ENCODE measurements at regions not wholly inside any gene's neighbourhood (a gene's known extent, or its start where the extent isn't known, plus 50 kb on each side); places are given as distances from the start of the nearest gene placed in this dataset.
"Not testable (repeated sequence)": the region's sequence is repeated elsewhere in the genome, so short reads cannot be mapped to it uniquely, and the experiment has no call there.

DNA sequence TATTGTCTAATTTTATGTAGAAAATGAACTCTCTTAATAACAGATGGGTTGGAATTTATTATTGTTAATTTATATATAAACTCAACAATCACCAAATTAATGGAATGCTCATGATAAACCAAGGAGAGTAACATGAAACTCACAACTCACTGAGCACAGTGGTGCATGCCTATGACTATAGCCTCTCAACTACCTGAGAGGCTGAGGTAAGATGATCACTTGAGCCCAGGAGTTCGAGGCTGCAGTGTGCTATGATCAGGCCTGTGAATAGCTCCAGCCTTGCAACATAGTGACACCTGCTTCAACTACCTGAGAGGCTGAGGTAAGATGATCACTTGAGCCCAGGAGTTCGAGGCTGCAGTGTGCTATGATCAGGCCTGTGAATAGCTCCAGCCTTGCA lies 848.6 kb downstream of the DIPK2A start:
- not testable (repeated sequence) for DNase-seq (ENCODE audit: low read depth in 2 of 2)

DNA sequence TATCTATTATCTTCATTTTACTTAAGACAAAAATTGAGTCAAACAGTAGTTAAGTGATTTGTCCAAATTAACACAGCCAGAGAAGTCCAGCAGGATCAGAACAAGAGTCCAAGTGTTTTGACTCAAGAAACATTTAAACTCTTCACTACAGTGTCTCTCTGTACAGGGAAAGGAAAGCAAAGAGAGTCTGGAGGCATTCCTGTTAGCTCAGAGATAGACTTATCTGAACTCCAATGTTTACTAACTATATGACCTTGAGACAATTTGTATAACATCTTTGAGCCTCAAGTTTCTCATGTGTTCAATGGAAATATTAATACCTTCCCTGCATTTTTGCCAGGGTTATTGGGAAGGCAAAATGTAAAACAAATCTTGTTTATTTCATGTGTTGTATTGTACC lies 849.1 kb downstream of the DIPK2A start:
- DNase-seq (ENCODE audit: low read depth in 2 of 2), result no peak

DNA sequence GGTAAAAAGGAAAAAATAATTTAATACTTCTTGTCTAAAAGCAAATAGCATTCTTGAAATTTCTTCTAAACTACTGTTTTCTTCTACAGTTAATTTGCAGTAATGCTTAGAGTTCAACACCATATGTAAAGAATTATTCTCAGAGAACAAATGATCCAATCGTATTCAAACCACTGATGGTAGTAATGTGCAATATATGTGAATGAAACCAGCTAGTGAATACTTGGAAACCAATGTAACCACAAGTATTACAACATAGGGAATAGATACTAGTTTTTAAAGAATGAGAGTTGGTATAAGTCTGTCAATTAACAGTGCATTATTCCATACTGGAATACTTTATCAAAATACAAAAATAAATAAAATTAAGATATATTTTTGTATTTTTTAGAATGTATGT lies 850.0 kb downstream of the DIPK2A start:
- DNase-seq (ENCODE audit: low read depth in 2 of 2), result no peak

DNA sequence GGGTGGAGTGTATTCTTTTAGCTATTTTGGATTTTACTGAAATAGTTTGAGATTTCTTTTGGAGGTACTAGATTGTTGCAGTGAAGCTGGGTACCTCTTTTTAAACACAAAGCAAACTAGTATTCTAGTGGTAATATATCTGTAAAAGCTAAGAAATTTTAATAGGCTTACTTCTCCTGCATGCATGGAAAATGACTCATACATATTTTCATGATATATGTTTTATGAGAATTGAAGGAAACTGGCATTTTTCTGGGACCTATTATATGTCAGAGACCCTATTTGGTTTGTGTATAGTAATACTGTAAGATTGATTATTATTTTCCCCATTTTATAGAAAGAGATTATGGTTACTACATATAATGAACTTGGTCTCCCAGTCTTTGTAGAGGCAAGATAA lies 851.0 kb downstream of the DIPK2A start:
- DNase-seq (ENCODE audit: low read depth in 2 of 2), result no peak

DNA sequence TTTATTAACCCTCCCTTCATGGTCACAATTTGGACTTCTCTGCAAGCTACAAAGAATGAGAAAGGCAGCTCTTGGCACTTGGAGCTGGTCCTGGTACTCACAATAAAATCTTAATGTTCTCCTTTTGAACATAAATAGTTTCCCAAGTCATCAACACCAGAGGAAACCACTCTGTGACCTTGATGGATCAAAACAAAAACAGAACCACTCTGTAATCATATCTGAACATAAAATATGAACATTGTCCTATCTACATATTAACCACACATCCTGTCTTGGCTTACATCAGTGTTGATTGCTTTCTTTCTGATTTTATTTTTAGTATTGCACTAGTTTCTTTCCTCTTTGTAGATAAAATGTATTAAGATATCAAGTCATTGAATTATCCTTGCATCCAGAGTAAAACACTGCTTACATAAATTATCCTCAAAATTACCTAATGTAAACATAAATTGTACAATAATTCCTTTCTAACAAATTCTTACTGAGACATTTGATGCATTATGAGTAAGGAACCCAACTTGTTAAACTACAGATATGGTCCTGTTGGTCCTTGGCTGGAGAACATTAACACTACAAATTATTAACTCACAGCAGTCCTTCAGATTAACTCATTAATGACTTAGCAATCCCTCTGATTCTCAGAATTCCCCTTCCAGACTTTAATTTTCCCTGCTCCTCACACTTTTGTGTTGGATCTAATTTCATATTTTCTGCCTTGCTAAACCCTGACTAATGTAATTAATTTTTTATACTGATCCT lies 860.5 kb downstream of the DIPK2A start:
- DNase-seq (ENCODE audit: low read depth in 2 of 2), result no peak

DNA sequence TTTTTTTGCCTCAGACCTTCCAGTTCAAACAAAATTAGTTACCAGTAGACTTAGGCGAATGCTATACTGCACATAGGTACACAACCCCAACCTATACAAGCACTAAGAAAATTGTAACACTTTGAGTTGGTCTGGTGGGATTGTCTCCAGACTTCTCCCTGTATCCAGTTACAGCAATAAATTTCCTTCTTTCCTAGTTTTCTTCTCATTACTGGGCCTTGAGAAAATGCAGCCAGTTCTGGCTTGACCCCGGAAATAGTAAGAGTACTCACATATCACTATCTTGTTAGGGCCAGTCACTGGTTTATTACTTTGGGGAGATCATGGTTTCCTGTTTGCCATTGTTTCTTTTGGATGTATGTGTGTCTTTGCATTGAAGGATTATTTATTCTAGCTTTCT lies 868.4 kb downstream of the DIPK2A start:
- DNase-seq (ENCODE audit: low read depth in 2 of 2), result no peak

DNA sequence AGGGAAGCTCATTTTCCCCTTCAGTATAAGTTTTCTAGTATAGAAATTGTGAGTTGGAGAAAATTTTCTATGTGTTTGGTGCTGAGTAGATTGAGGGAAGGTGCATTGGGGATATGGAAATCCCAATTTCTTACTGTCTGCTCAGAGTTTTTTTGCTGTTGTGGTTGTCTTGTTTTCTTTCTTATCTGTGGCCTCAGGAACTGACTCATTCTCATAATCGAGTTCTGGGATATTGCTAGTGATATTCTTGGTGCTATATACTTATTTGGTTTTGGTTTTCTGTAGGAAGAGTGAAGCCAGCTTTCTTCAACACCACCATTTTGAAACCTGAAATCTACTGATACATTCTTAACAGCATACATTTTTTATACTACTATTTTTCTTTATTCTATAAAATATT lies 869.2 kb downstream of the DIPK2A start:
- DNase-seq (ENCODE audit: low read depth in 2 of 2), result no peak

DNA sequence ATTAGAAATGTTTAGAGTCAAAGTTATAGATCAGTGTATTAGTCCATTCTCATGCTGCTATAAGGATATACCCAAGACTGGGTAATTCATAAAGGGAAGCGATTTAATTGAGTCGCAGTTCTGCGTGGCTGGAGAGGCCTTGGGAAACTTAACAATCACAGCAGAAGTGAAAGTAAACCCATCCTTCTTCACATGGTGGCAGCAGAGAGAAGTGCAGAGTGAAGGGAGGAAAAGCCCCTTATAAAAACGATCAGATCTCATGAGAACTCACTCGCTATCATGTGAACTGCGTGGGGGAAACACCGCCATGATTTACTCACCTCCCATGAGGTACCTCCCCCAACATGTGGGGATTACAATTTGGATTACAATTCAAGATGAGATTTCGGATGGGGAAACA lies 871.5 kb downstream of the DIPK2A start:
- DNase-seq (ENCODE audit: low read depth in 2 of 2), result no peak

DNA sequence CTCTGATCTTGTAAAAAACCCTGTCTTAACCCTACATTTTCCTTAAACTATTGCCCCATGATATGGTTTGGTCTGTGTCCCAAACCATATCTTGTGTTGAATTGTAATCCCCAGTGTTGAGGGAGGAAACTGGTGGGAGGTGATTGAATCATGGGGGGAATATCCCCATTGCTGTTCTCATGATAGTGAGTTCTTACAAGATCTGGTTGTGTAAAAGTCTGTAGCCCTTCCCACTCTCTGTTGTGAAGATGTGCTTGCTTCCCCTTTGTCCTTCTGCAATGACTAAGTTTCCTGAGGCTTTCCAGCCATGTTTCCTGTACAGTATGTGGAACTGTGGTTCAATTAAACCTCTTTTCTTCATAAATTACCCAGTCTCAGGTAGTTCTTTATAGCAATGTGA lies 881.4 kb downstream of the DIPK2A start:
- no peak for DNase-seq (ENCODE audit: low read depth in 2 of 2)

DNA sequence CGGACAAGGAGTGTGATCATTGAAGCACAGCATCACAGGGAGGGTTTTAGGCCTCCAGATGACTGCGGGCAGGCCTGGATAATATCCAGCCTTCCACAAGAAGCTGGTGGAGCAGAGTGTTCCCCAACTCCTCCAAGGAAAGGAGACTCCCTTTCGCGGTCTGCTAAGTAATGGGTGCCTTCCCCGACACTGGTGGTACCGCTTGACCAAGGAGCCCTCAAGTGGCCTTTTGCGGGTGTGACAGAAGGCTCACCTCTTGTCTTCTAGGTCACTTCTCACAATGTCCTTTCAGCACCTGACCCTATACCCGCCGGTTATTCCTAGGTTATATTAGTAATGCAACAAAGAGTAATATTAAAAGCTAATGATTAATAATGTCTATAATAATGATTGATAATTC lies 882.4 kb downstream of the DIPK2A start:
- DNase-seq (ENCODE audit: low read depth in 2 of 2), result not testable (repeated sequence)

DNA sequence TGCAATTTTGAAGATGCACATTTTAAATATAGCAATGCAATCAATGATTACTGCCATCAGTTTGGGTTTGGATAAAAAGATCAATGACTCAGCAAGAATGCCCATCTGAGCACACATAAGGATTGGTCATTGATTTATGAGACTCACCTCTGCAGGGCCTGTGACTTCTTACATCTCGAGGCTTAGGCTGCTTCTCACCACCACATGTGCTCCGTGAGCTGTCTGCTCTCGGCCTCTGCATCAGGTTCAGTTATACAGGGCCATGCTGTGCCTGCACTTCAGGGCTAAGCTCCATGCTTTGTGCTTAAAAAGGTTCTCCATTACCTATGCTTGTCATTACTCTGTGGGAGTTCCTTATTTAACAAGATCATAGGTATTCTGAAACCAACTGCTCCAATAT lies 887.5 kb downstream of the DIPK2A start:
- DNase-seq (ENCODE audit: low read depth in 2 of 2), result no peak

DNA sequence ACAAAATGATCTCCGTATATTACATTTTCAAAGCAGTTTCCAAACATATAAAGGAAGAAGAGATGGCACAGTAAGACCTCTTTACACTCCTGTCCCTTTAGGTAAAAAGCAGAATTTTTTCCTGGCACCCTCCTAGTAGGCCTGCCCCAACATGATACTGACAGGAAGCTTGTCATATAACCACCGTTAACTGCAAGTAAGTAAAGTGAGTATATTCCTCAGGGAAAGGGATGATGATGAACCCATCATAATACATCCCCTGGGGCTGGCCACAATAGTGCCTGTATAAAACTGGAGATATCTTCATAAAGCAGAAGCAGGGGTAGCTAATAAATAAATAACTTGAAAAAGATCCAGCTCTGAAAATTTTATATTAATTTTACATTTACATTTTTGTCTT lies 893.0 kb downstream of the DIPK2A start:
- no peak for DNase-seq (ENCODE audit: low read depth in 2 of 2)

DNA sequence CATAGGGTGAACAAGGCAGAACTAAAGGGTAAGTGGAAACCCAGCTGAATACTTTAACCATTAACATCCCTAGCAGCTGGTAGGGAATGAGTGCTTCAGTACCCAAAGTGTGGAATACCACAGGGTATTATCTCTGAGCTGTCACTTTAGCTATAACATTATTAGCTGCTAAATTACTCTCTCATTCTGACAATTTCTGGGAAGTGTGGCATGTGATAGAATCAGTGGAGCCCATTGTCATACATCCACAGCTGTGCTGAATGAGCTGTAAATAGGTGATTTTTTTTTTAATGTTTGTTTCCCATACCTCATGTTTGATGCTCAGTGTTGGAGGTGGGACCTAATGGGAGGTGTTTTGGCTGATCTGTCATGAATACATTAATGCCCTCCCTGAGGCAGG lies 894.3 kb downstream of the DIPK2A start:
- no peak for DNase-seq (ENCODE audit: low read depth in 2 of 2)

DNA sequence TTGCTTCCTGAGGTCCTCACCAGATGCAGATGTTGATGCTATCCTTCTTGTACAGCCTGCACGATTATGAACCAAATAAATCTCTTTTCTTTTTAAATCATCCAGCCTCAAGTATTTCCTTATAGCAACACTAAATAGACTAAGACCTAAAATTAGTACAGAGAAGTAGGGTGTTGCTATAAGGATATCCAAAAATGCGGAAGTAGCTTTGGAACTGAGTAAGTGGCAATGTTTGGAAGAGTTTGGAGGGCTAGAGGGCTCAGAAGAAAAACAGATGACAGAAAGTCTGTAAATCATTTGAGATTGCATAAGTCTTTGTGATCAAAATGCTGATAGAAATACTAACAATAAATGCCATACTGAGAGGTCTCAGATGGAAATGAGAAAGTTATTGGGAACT lies 894.9 kb downstream of the DIPK2A start:
- no peak for DNase-seq (ENCODE audit: low read depth in 2 of 2)

DNA sequence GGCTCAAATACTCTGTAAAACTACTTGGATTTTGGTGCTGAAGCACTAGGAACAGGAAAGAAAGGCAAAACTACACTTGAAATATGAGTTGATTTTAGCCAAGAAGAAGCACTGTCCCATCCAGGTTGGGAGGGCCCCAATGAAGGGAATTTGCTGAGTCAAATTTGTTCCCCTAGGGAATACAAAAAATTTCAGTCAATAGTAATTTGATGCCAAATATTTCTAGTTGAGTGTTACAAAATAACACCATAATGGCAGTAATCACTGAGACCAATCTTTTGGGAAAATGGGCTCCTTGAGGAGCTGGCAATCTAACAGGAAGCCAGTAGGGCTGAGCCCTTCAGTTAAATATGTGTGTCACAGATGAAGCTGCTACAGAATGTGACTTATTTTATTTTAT lies 896.9 kb downstream of the DIPK2A start:
- DNase-seq (ENCODE audit: low read depth in 2 of 2), result no peak

DNA sequence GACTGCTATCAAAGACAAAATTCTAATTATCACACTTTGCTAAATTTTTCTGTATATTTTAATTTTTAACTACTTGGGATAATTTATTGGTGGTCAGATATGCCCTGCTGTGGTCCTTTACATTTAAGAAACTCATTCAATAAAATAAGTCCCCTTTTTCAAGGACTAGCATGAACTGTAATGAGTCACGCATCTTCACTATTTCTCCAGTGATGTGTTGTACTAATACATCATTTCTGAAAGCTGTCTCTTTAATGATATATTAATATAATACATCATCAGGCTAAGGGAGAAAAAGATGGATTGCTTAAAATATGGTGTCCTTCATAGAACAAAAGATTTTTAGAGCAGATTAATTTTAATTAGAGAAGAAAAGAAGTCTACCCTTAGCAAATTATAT lies 901.4 kb downstream of the DIPK2A start:
- no peak for DNase-seq (ENCODE audit: low read depth in 2 of 2)

DNA sequence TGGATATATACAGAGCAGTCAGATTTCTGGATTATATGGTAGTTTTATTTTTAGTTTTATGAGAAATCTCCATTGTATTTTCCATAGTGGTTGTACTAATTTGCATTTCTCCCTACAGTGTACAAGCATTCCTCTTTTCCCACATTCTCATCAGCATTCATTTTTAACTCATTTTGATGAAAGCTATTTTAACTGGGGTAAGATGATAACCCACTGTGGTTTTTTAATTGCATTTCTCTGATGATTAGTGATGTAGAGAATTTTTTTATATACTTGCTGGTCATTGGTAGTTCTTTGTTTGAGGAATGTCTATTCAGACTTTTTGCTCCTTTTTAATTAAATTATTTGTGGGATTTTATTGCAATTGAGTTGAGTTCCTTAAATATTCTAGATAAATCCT lies 903.6 kb downstream of the DIPK2A start:
- DNase-seq (ENCODE audit: low read depth in 2 of 2), result no peak

DNA sequence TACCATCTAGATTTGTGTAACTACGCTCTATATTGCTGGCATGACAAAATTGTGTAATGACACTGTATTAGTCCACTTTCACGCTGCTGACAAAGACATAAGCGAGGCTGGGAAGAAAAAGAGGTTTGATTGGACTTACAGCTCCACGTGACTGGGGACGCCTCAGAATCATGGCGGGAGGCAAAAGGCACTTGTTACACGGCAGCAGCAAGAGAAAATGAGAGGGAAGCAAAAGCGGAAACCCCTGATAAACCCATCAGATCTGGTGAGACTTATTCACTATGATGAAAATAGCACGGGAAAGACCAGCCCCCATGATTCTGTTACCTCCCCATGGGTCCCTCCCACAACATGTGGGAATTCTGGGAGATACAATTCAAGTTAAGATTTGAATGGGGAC lies 905.7 kb downstream of the DIPK2A start:
- DNase-seq (ENCODE audit: low read depth in 2 of 2), result no peak

DNA sequence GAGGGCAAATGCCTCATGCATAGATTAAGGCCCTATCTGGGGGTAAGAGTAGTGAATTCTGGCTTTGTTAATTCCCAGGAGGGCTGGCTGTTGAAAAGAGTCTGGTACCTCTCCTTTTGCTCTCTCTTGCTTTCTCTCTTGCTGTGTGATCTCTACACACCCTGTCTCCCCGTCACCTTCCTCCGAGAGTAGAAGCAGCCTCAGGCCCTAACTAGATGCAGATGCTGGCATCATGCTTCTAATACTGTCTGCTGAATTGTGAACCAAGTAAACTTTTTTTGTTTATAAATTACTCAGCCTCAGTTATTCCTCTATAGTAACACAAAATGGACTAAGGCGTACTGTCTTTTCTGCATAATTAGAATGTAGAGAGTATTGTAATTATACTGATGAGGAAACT lies 908.1 kb downstream of the DIPK2A start:
- no peak for DNase-seq (ENCODE audit: low read depth in 2 of 2)

DNA sequence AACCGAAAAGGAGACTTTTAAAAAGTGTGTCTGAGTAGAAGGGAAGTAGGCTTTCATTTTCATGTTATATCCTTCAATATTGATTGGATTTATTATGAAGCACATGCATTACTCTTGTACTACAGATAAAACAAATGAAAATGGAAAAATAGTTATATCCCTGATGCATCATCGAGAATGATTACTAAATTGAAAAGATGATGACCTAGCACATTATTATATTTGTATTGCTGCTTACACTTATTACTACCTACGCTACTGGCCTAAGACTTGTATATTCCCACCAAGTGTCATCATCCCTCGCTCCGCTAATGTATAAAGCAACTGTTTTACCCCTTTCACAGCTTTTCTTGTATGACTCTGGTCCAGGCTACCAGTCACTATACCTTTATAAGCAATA lies 922.4 kb downstream of the DIPK2A start:
- DNase-seq (ENCODE audit: low read depth in 2 of 2), result no peak

DNA sequence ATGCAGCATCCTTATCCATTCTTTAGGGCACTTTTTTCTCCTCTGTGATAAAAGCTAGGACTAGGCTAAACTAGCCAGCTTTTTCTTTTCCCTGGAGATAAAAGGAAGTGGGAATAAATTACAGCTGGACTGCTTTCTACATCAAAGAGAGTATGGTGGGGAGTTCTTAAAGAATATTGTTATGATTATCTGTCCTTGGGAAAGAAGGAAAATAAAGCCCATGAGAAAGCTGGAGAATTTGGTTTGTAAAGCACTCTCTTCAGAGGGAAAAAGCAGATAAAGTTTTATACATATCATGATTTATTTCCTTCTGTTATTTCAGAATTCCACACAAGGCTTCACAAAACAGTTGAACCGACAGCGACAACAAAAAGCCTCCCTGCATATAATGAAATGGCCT lies 923.0 kb downstream of the DIPK2A start:
- no peak for DNase-seq (ENCODE audit: low read depth in 2 of 2)

DNA sequence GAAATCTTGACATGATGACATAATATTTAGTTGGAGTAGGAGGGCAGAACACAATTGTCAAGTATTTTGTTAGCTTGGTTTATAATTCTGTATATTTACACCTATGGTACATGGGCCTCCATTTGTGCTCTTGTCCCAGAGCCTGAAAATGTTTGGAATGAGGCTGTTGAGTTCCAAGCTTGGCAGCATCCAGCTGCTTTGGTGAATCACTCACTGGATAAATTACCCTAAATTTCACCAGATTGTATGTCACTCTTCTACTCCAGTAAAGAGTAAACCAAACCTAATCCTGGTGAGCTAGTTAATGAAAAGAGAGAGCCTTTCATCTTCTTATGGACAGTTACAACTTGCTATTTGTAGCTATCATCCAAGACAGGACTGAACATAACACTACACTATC lies 928.7 kb downstream of the DIPK2A start:
- no peak for DNase-seq (ENCODE audit: low read depth in 2 of 2)

DNA sequence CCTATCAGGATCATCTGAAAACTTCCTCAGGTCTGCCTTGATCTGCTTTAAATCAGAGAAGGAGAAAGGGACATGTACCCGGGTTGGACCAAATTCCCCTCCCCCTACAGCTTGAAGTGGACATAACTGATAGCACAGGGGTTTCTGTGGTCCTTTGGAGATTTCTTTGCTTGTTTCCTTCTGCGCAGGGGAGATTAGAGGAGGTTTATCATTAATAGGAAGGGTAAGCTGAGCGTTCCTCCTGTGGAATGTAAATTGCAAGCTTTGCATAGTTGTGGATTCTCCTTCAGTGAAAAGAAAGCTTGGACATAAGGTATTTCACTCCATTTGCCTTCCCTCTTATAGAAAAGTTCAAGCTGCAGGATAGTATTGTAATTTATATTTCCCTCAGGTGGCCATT lies 936.0 kb downstream of the DIPK2A start:
- DNase-seq (ENCODE audit: low read depth in 2 of 2), result not testable (repeated sequence)

DNA sequence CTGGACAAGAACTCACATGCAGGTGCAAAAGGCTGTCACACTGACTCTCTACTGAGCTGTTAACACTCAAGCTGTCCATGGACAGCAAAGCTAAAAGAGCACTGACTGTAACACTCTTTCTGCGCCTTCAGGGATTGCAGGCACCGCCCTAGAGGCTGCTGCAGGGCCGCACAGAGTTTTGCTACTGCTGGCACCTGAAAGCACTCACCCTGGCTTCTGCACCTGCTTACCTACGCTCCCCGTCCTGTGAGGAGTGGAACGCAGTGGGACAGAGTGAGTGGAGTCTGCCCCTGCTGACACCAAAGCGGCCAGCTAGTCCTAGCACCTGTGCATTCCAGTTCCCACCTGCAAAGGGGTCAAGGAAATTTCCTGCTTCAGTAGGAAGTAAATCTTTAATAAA lies 941.3 kb downstream of the DIPK2A start:
- DNase-seq (ENCODE audit: low read depth in 2 of 2), result no peak

All from stimulated activated CD4-positive, alpha-beta T cell treated with anti-CD3 and anti-CD28 coated beads, Interleukin-4, amount 100 ng/mL, for 48 hours (primary cell).